Duodenal mucosa (tissue), 2 donors: ENCODE measurements at regions not wholly inside any gene's neighbourhood (a gene's known extent, or its start where the extent isn't known, plus 50 kb on each side); places are given as distances from the start of the nearest gene placed in this dataset.

Experiments used
- H3K27ac ChIP-seq: one replicate; pipeline ENCODE4 v1.7.0; 2013; ENCODE audit warnings: low read depth, low read length
- H3K27me3 ChIP-seq, 2 donors: one replicate each; pipeline ENCODE4 v1.7.0; 2013; ENCODE audit warnings: low read length in 2 of 2, control low read depth in 1 of 2; ENCODE audit not compliant: insufficient read depth in 2 of 2, control insufficient read depth in 1 of 2
- H3K36me3 ChIP-seq, 2 donors: one replicate each; pipeline ENCODE4 v1.7.0; 2013; ENCODE audit warnings: low read length in 2 of 2, control low read depth in 1 of 2; ENCODE audit not compliant: insufficient read depth in 2 of 2, control insufficient read depth in 1 of 2
- H3K4me1 ChIP-seq, 2 donors: one replicate each; pipeline ENCODE4 v1.7.0; 2013; ENCODE audit warnings: low read length in 2 of 2, control low read depth in 1 of 2; ENCODE audit not compliant: insufficient read depth in 2 of 2, control insufficient read depth in 1 of 2
- H3K4me3 ChIP-seq, 2 donors: one replicate each; pipeline ENCODE4 v1.7.0; 2013; ENCODE audit warnings: low read length in 2 of 2, low read depth in 1 of 2
- H3K9ac ChIP-seq, 2 donors: one replicate each; pipeline ENCODE4 v1.7.0; 2013; ENCODE audit warnings: low read length in 2 of 2, low read depth in 1 of 2
- H3K9me3 ChIP-seq, 2 donors: one replicate each; pipeline ENCODE4 v1.7.0; 2013; ENCODE audit warnings: low read length in 2 of 2, control low read depth in 1 of 2; ENCODE audit not compliant: control insufficient read depth in 1 of 2

GRCh38 chr1:222042120-222042519 is 300.2 kb upstream of the DUSP10 start:
- peaks cover 0 to 4% of the 10 kb centered on the region in 2 donors for H3K4me1 ChIP-seq
- no peaks in the 10 kb centered on the region for H3K9me3 ChIP-seq
- no peaks in the 10 kb centered on the region for H3K27me3 ChIP-seq
- H3K9ac ChIP-seq: no peak overlapping the region
- no peak overlapping the region for H3K27ac ChIP-seq
- H3K36me3 ChIP-seq: no peaks in the 10 kb centered on the region
- H3K4me3 ChIP-seq: no peak overlapping the region

GRCh38 chr1:222040955-222041354 is 299.1 kb upstream of the DUSP10 start:
- Histone ChIP-seq H3K4me1 (peaks cover 0 to 4% of the 10 kb centered on the region in 2 donors), H3K9me3 (no peaks in the 10 kb centered on the region), H3K27ac (no peak overlapping the region), H3K9ac (no peak overlapping the region), H3K4me3 (no peak overlapping the region), H3K27me3 (no peaks in the 10 kb centered on the region), H3K36me3 (no peaks in the 10 kb centered on the region)

GRCh38 chr1:222040121-222040805 is 298.4 kb upstream of the DUSP10 start:
- Histone ChIP-seq H3K4me3 (no peak overlapping the region), H3K27ac (no peak overlapping the region), H3K9ac (no peak overlapping the region), H3K36me3 (no peaks in the 10 kb centered on the region), H3K27me3 (no peaks in the 10 kb centered on the region), H3K4me1 (peaks cover 0 to 4% of the 10 kb centered on the region in 2 donors), H3K9me3 (no peaks in the 10 kb centered on the region)

- H3K9ac ChIP-seq: no peak overlapping the region
- no peak overlapping the region for H3K27ac ChIP-seq
- H3K9me3 ChIP-seq: no peaks in the 10 kb centered on the region
- H3K4me3 ChIP-seq: no peak overlapping the region
- H3K4me1 ChIP-seq: no peaks in the 10 kb centered on the region
- no peaks in the 10 kb centered on the region for H3K36me3 ChIP-seq
- no peaks in the 10 kb centered on the region for H3K27me3 ChIP-seq
Measured at GRCh38 chr1:222038971-222039370, 297.1 kb upstream of the DUSP10 start.

- H3K27ac ChIP-seq: no peak overlapping the region
- H3K9ac ChIP-seq: no peak overlapping the region
- no peaks in the 10 kb centered on the region for H3K27me3 ChIP-seq
- H3K4me1 ChIP-seq: no peaks in the 10 kb centered on the region
- no peaks in the 10 kb centered on the region for H3K9me3 ChIP-seq
- H3K36me3 ChIP-seq: no peaks in the 10 kb centered on the region
- H3K4me3 ChIP-seq: no peak overlapping the region
Measured at GRCh38 chr1:222037720-222038119, 295.8 kb upstream of the DUSP10 start.

GRCh38 chr1:222034790-222035189 is 292.9 kb upstream of the DUSP10 start:
- Histone ChIP-seq H3K4me3 (no peak overlapping the region), H3K27ac (no peak overlapping the region), H3K36me3 (no peaks in the 10 kb centered on the region), H3K4me1 (no peaks in the 10 kb centered on the region), H3K9me3 (no peaks in the 10 kb centered on the region), H3K27me3 (no peaks in the 10 kb centered on the region), H3K9ac (no peak overlapping the region)

- H3K4me1 ChIP-seq: no peaks in the 10 kb centered on the region
- no peak overlapping the region for H3K9ac ChIP-seq
- no peaks in the 10 kb centered on the region for H3K9me3 ChIP-seq
- no peak overlapping the region for H3K4me3 ChIP-seq
- no peaks in the 10 kb centered on the region for H3K36me3 ChIP-seq
- H3K27me3 ChIP-seq: no peaks in the 10 kb centered on the region
- no peak overlapping the region for H3K27ac ChIP-seq
Measured at GRCh38 chr1:222033450-222033849, 291.6 kb upstream of the DUSP10 start.

GRCh38 chr1:222031318-222031717 is 289.4 kb upstream of the DUSP10 start:
- Histone ChIP-seq H3K36me3 (no peaks in the 10 kb centered on the region), H3K4me3 (no peak overlapping the region), H3K27ac (no peak overlapping the region), H3K4me1 (no peaks in the 10 kb centered on the region), H3K9ac (no peak overlapping the region), H3K9me3 (no peaks in the 10 kb centered on the region), H3K27me3 (no peaks in the 10 kb centered on the region)

GRCh38 chr1:222028676-222029075 is 286.8 kb upstream of the DUSP10 start:
- Histone ChIP-seq H3K4me3 (no peak overlapping the region), H3K9me3 (no peaks in the 10 kb centered on the region), H3K4me1 (no peaks in the 10 kb centered on the region), H3K27ac (no peak overlapping the region), H3K9ac (no peak overlapping the region), H3K27me3 (no peaks in the 10 kb centered on the region), H3K36me3 (no peaks in the 10 kb centered on the region)

- Histone ChIP-seq H3K27ac (no peak overlapping the region), H3K9me3 (no peaks in the 10 kb centered on the region), H3K27me3 (no peaks in the 10 kb centered on the region), H3K4me1 (no peaks in the 10 kb centered on the region), H3K4me3 (no peak overlapping the region), H3K36me3 (no peaks in the 10 kb centered on the region), H3K9ac (no peak overlapping the region)
Measured at GRCh38 chr1:222028116-222028515, 286.2 kb upstream of the DUSP10 start.

GRCh38 chr1:222026280-222026679 is 284.4 kb upstream of the DUSP10 start:
- no peaks in the 10 kb centered on the region for H3K27me3 ChIP-seq
- no peak overlapping the region for H3K9ac ChIP-seq
- H3K27ac ChIP-seq: no peak overlapping the region
- no peaks in the 10 kb centered on the region for H3K9me3 ChIP-seq
- no peak overlapping the region for H3K4me3 ChIP-seq
- no peaks in the 10 kb centered on the region for H3K36me3 ChIP-seq
- H3K4me1 ChIP-seq: no peaks in the 10 kb centered on the region
